NCI-H82 treated with DMSO at 0.1 percent for 48 hours (cell line): ENCODE measurements at regions not wholly inside any gene's neighbourhood (a gene's known extent, or its start where the extent isn't known, plus 50 kb on each side); places are given as distances from the start of the nearest gene placed in this dataset.

Experiments used
- DNase-seq: peaks from one replicate; lab custom pipeline; 2025; ENCODE audit not compliant: unreplicated experiment; lab: John Stamatoyannopoulos, UW

GRCh38 chr1:164233149-164233548 lies 325.8 kb upstream of the PBX1 start:
- no peak for DNase-seq

GRCh38 chr1:164240081-164240480 lies 318.9 kb upstream of the PBX1 start:
- no peak for DNase-seq

GRCh38 chr1:164250365-164250764 lies 308.6 kb upstream of the PBX1 start:
- DNase-seq = no peak

GRCh38 chr1:164256456-164256855 lies 302.5 kb upstream of the PBX1 start:
- DNase-seq = no peak

- DNase-seq = no peak
These were observed 297.2 kb upstream of the PBX1 start for GRCh38 chr1:164261691-164262240.

- DNase-seq = no peak
These were observed 295.4 kb upstream of the PBX1 start for GRCh38 chr1:164263540-164263939.

- no peak for DNase-seq
These were observed 293.8 kb upstream of the PBX1 start for GRCh38 chr1:164265232-164265631.

- peak; percentile 71 for DNase-seq
These were observed 286.8 kb upstream of the PBX1 start for GRCh38 chr1:164272156-164272555.

- DNase-seq = no peak
These were observed 262.8 kb upstream of the PBX1 start for GRCh38 chr1:164296172-164296571.

GRCh38 chr1:164308101-164308500 lies 250.9 kb upstream of the PBX1 start:
- no peak for DNase-seq

GRCh38 chr1:164310166-164310565 lies 248.8 kb upstream of the PBX1 start:
- DNase-seq = no peak

- DNase-seq = no peak
These were observed 247.6 kb upstream of the PBX1 start for GRCh38 chr1:164311377-164311776.

GRCh38 chr1:164320790-164321731 lies 237.9 kb upstream of the PBX1 start:
- no peak for DNase-seq

- DNase-seq = no peak
These were observed 233.2 kb upstream of the PBX1 start for GRCh38 chr1:164325786-164326185.

- no peak for DNase-seq
These were observed 225.6 kb upstream of the PBX1 start for GRCh38 chr1:164333387-164333786.

- DNase-seq = peak; percentile 6
These were observed 221.6 kb upstream of the PBX1 start for GRCh38 chr1:164337394-164337793.

- no peak for DNase-seq
These were observed 221.1 kb upstream of the PBX1 start for GRCh38 chr1:164337885-164338284.

GRCh38 chr1:164343189-164343588 lies 215.8 kb upstream of the PBX1 start:
- no peak for DNase-seq

- no peak for DNase-seq
These were observed 211.0 kb upstream of the PBX1 start for GRCh38 chr1:164347980-164348379.

GRCh38 chr1:164356511-164356910 lies 202.5 kb upstream of the PBX1 start:
- DNase-seq = no peak

GRCh38 chr1:164360265-164360664 lies 198.7 kb upstream of the PBX1 start:
- no peak for DNase-seq

GRCh38 chr1:164361927-164362326 lies 197.1 kb upstream of the PBX1 start:
- no peak for DNase-seq

GRCh38 chr1:164363980-164364379 lies 195.0 kb upstream of the PBX1 start:
- no peak for DNase-seq
